Stimulated activated memory B cell treated with anti-CD40 and anti-IgM and Interleukin-4, amounts not matched to agents 10 μg/mL and 1 μg/mL and 100 μg/mL, for 72 hours (primary cell): ENCODE measurements at regions not wholly inside any gene's neighbourhood (a gene's known extent, or its start where the extent isn't known, plus 50 kb on each side); places are given as distances from the start of the nearest gene placed in this dataset.
"Not testable (repeated sequence)": the region's sequence is repeated elsewhere in the genome, so short reads cannot be mapped to it uniquely, and the experiment has no call there.

Experiments
- ATAC-seq: fragments of 150-1000 bp; cut with Tn5 transposase; 2 replicates; pipeline ENCODE4 v1.10.0; 2021
- H3K27ac Mint-ChIP-seq: one replicate; pipeline ENCODE4 v1.8.0; 2022; ENCODE audit warnings: mild to moderate bottlenecking, mixed read lengths
- H3K27me3 Mint-ChIP-seq: one replicate; pipeline ENCODE4 v1.8.0; 2022; ENCODE audit warnings: mixed read lengths
- H3K36me3 Mint-ChIP-seq: one replicate; pipeline ENCODE4 v1.8.0; 2022; ENCODE audit warnings: mixed read lengths
- H3K4me1 Mint-ChIP-seq: one replicate; pipeline ENCODE4 v1.8.0; 2022; ENCODE audit warnings: mixed read lengths
- H3K4me3 Mint-ChIP-seq: one replicate; pipeline ENCODE4 v1.8.0; 2022; ENCODE audit warnings: mild to moderate bottlenecking, moderate library complexity, mixed read lengths
- H3K9me3 Mint-ChIP-seq: one replicate; pipeline ENCODE4 v1.8.0; 2022; ENCODE audit warnings: mixed read lengths

DNA sequence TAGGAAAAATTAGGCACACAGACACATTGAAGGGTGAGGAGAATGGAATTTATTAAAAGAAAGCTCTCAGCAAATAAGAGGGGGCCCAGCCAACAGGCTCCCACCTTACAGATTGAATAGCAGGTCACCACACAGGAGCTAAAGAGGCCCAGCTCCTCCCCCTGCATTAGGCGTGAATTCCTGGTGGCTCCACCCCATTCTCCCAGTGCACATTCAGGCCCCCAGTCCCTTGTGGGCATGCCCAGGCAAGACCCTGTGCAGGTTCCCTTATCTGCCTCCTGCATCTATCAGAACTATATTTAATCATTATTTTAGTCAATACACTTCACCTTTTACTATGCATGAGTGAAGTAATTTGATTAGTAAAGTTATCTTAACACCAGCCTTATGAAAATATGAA lies 856.3 kb upstream of the NDST4 start:
- Mint-ChIP-seq H3K4me3 (no peak overlapping the region), H3K27me3 (no peaks in the 10 kb centered on the region), H3K9me3 (no peaks in the 10 kb centered on the region), H3K27ac (no peak overlapping the region), H3K36me3 (no peaks in the 10 kb centered on the region), H3K4me1 (no peaks in the 10 kb centered on the region)
- no peak for ATAC-seq

DNA sequence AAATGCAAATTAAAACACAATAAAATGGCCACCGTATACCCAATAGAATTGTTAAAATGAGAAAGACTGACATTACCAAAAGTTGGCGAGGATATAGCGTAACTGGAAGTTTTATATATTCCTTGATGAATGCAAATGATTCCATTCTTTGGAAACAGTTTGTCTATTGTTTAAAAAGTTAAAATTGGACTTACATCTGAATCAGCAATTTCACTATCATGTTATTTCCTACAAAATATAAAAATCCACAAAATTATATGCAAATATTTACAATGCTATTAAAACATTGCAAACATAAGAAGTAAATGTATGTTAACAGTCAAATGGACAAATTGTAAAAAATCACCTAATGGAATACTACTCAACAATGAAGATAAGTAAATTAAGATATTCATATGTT lies 852.2 kb upstream of the NDST4 start:
- no peaks in the 10 kb centered on the region for H3K27me3 Mint-ChIP-seq
- H3K4me1 Mint-ChIP-seq: no peaks in the 10 kb centered on the region
- H3K4me3 Mint-ChIP-seq: no peak overlapping the region
- H3K9me3 Mint-ChIP-seq: no peaks in the 10 kb centered on the region
- no peak overlapping the region for H3K27ac Mint-ChIP-seq
- no peaks in the 10 kb centered on the region for H3K36me3 Mint-ChIP-seq
- ATAC-seq: no peak

DNA sequence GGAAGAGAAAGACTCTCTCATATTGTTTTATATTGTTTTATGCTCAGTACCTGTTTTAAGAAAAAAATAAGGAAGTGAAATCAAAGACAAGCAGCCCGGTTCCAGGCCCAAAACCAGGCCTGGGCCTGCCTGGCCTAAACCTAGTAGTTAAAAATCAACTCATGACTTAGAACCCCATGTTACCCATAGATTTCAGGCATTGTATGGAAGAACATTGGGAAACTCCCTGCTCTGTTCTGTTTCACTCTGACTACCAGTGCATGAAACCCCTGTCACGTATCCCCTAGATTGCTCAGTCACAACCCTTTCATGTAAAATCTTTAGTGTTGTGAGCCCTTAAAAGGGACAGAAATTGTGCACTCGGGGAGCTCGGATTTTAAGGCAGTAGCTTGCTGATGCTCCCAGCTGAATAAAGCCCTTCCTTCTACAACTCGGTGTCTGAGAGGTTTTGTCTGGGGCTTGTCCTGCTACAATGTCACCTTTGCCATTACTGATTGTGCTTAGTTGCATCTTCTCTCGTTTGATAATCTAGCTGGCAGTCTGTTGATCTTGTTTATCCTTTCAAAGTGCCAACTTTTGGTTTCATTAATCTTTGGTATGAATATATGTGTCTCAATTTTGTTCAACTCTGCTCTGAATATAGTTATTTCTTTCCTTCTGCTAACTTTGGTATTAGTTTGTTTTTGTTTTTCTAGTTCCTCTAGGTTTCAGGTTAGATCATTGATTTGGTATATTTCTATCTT lies 842.8 kb upstream of the NDST4 start:
- Mint-ChIP-seq H3K4me1 (peaks cover 24% of the 10 kb centered on the region), H3K27ac (peak overlapping the region; percentile 71), H3K4me3 (peak overlapping the region; percentile 1)
- not testable (repeated sequence) for H3K27me3 Mint-ChIP-seq, H3K36me3 Mint-ChIP-seq, ATAC-seq, H3K9me3 Mint-ChIP-seq

DNA sequence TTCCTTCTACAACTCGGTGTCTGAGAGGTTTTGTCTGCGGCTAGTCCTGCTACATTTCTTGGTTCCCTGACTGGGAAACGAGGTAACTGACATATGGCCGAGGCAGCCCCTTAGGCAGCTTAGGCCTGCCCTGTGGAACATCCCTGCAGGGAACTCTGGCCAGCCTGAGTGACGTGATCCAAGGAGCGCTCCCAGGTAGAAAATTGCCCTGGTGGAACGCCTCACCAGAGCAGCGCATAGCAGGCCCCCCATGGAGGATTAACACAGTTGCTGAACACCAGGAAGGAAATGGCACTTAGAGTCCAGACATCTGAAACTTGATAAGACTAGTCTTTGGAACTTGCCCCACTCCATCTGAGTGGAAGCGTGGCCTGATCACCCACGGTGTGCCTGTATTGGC lies 837.4 kb upstream of the NDST4 start:
- peaks cover 8% of the 10 kb centered on the region for H3K4me1 Mint-ChIP-seq
- H3K4me3 Mint-ChIP-seq: no peak overlapping the region
- H3K36me3 Mint-ChIP-seq: no peaks in the 10 kb centered on the region
- ATAC-seq: no peak
- H3K27me3 Mint-ChIP-seq: no peaks in the 10 kb centered on the region
- no peaks in the 10 kb centered on the region for H3K9me3 Mint-ChIP-seq
- H3K27ac Mint-ChIP-seq: no peak overlapping the region

DNA sequence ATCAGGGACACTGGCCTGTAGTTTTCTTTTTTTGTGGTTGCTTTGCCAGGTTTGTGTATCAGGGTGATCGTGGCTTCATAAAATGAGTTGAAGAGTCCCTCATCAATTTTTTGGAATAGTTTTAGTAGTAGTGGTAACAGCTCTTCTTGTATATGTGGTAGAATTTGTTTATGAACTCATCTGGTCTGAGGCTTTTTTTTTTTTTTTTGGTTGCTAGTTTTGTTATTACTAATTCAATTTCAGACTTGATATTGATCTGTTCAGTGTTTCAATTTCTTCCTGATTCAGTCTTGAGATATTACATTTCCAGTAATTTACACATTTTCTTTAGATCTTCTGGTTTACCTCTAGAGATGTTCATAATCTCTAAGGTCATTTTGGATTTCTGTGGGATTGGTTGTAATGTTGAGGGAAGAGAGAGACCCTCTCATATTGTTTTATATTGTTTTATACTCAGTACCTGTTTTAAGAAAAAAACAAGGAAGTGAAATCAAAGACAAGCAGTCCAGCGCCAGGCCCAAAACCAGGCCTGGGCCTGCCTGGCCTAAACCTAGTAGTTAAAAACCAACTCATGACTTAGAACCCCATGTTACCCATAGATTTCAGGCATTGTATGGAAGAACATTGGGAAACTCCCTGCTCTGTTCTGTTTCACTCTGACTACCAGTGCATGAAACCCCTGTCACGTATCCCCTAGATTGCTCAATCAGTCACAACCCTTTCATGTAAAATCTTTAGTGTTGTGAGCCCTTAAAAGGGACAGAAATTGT lies 836.7 kb upstream of the NDST4 start:
- H3K9me3 Mint-ChIP-seq, ATAC-seq, H3K4me3 Mint-ChIP-seq, H3K4me1 Mint-ChIP-seq, H3K27ac Mint-ChIP-seq, H3K27me3 Mint-ChIP-seq, H3K36me3 Mint-ChIP-seq: not testable (repeated sequence)

DNA sequence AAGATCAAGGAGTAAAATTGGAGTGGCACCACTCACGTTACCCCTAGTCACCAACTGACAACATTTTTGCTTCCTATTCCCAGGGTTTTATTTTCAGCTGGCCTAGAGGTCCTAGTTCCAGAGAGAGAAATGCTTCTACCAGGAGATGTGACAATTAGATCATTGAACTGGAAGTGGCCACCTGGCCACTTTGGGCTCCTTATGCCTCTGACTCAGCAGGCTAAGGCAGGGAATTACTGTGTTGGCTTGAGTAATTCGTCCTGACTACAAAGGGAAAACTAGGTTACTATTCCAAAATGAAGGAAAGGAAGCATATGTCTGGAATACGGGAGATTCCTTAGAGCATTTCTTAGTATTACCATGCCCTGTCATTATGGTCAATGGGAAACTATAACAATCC lies 831.6 kb upstream of the NDST4 start:
- Mint-ChIP-seq H3K36me3 (no peaks in the 10 kb centered on the region), H3K9me3 (no peaks in the 10 kb centered on the region), H3K27ac (no peak overlapping the region), H3K4me3 (no peak overlapping the region), H3K27me3 (no peaks in the 10 kb centered on the region), H3K4me1 (no peaks in the 10 kb centered on the region)
- ATAC-seq: no peak

DNA sequence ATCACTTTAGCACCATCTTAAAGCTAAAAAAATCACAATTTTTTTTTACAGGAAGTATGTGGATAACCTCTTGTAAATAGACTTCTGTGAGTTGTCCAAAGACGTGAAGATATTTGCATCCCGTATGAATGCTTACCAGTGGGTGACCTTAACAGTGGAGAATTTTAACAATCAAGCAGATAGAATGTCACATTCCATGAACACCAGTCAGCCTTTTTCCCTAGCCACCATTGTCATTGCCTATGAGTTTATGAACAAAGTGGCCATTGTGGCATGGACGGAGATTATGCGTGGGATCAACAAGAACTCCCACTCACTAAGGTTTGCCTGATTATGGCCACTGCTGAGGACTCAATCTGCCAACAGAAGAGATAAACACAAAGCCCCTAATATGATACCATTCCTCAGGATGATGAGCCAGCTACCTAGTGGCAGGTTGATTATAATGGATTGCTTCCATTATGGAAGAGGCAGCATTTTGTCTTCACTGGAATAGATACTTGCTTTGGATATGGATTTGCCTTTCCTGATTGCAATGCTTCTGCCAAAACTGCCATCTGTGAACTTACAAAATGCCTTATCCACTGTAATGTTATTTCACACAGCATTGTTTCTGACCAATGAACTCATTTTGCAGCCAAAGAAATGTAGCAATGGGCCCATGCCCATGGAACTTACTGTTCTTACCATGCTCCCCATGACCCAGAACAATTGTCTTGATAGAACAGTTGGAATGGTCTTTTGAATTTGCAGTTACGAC lies 830.9 kb upstream of the NDST4 start:
- no peak overlapping the region for H3K27ac Mint-ChIP-seq
- no peak for ATAC-seq
- no peaks in the 10 kb centered on the region for H3K36me3 Mint-ChIP-seq
- no peak overlapping the region for H3K4me3 Mint-ChIP-seq
- no peaks in the 10 kb centered on the region for H3K27me3 Mint-ChIP-seq
- H3K4me1 Mint-ChIP-seq: no peaks in the 10 kb centered on the region
- no peaks in the 10 kb centered on the region for H3K9me3 Mint-ChIP-seq

DNA sequence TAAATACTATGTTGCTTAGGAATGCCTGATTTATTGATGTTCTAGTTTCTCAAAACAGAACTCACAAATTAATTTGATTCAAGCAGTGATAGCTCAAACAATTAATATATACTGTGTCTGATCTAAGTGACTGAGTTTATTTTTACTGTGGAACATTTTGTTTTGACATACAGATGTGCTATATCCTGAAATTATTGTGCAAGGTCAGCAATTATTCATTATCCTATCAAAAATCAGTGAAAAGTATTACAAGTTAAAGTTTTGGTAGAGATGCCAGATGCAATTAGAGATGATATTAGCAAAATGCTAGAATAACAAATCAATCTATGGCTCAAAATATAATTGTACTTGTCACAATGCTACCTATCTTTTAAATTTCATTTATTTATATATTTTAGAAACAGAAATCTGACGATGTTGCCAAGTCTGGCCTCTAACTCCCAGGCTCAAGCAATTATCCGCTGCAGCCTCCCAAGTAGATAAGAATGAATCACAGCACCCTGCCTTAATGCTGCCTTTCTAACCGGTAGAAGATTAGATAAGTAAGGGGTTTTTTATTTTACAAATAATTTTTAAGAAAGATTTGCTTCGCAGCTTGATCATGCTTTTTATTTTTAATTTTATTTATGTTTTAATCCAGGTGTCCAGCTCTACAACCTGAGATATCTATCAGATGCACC lies 825.5 kb upstream of the NDST4 start:
- H3K36me3 Mint-ChIP-seq: no peaks in the 10 kb centered on the region
- H3K4me1 Mint-ChIP-seq: no peaks in the 10 kb centered on the region
- H3K4me3 Mint-ChIP-seq: no peak overlapping the region
- ATAC-seq: no peak
- H3K27ac Mint-ChIP-seq: no peak overlapping the region
- H3K27me3 Mint-ChIP-seq: no peaks in the 10 kb centered on the region
- peaks cover 6% of the 10 kb centered on the region for H3K9me3 Mint-ChIP-seq

DNA sequence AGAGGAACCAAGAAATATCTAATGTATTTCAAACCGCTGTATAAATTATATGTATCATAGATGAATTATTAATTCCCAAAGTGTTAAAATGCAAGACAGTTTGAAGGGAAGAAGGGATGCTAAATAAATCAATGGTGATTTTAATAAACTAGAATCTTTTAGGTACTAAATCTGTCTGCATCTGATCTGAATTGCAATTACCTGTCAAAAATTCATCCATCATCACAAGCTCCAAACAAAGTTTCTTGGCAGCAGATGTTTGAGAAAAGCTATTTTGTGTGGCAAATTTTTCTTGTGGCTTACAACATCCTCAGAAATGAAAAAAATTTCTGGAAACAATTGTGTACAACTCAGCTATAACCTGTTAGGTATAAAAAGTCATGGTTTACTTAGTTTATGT lies 816.0 kb upstream of the NDST4 start:
- Mint-ChIP-seq H3K27ac (no peak overlapping the region), H3K4me3 (no peak overlapping the region), H3K9me3 (no peaks in the 10 kb centered on the region), H3K36me3 (no peaks in the 10 kb centered on the region), H3K27me3 (no peaks in the 10 kb centered on the region), H3K4me1 (no peaks in the 10 kb centered on the region)
- ATAC-seq: no peak

DNA sequence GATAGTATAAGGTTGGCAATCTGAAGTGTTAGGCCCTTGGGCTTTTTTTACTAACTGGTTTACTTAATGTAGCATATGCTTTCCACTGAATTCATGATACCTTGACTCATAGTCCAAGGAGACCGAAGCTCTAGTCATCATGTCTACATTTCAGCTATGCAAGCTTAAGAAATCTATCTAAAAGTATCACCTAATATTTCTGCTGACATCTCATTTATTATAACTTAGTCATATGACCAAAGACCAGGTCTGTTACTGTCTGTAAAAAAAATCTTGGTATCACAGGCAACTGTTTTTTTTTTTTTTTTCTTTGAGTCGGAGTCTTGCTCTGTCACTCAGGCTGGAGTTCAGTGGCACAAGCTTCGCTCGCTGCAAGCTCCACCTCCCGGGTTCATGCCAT lies 814.0 kb upstream of the NDST4 start:
- Mint-ChIP-seq H3K27ac (no peak overlapping the region), H3K4me3 (no peak overlapping the region), H3K36me3 (no peaks in the 10 kb centered on the region), H3K9me3 (no peaks in the 10 kb centered on the region), H3K4me1 (no peaks in the 10 kb centered on the region), H3K27me3 (no peaks in the 10 kb centered on the region)
- ATAC-seq: no peak

DNA sequence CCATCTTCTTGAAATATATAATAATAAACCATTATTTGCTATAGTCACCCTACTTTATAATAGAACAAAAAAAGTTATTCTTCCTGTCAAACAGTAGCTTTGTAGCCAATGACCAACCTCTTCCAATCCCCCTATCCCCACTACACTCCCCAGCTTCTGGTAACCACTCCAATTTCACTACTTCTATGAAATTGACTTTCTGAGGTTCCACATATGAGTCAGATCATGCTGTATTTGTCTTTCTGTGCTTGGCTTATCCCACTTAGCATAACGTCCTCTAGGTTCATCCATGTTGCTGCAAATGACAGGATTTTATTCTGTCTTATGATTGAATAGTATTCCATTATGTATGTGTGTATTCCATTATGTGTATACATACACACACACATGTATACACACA lies 809.7 kb upstream of the NDST4 start:
- Mint-ChIP-seq H3K27ac (no peak overlapping the region), H3K9me3 (no peaks in the 10 kb centered on the region), H3K4me1 (no peaks in the 10 kb centered on the region), H3K36me3 (no peaks in the 10 kb centered on the region), H3K27me3 (no peaks in the 10 kb centered on the region), H3K4me3 (no peak overlapping the region)
- ATAC-seq: no peak

DNA sequence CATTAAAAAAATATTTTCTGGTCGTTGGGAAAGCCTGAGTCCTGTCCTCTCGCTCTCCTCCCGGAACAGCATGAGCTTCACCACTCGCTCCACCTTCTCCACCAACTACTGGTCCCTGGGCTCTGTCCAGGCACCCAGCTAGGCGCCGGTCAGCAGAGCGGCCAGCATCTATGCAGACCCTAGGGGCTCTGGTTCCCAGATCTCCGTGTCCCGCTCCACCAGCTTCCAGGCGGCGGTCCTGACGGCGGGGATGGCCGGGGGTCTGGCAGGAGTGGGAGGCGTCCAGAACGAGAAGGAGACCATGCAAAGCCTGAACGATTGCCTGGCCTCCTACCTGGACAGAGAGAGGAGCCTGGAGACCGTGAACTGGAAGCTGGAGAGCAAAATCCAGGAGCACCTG lies 807.2 kb upstream of the NDST4 start:
- Mint-ChIP-seq H3K4me1 (no peaks in the 10 kb centered on the region), H3K4me3 (no peak overlapping the region)

DNA sequence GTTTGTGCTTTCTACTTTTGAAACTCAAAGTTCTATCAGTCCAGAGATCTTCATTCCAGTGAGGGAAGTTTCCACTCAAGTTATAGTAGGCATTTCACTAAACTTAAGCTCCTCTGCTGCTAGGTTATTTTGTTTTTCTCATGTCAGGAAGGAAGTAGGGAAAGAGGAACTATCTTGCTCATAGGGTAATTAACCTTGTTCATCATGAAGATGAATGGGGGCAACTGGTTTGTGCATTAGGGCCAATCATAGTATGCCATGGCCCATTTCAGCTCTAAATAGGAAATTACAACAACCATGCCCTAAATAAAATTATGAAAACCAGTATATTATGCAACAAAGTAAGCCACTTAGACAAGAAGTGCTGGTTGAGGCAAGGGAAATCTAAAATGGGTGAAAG lies 804.7 kb upstream of the NDST4 start:
- no peak for ATAC-seq
- no peaks in the 10 kb centered on the region for H3K4me1 Mint-ChIP-seq
- no peak overlapping the region for H3K27ac Mint-ChIP-seq
- H3K27me3 Mint-ChIP-seq: no peaks in the 10 kb centered on the region
- no peak overlapping the region for H3K4me3 Mint-ChIP-seq
- H3K36me3 Mint-ChIP-seq: no peaks in the 10 kb centered on the region
- no peaks in the 10 kb centered on the region for H3K9me3 Mint-ChIP-seq

More for the DNA sequence above, 807.2 kb upstream of the NDST4 start:
- Mint-ChIP-seq H3K27me3 (no peaks in the 10 kb centered on the region), H3K27ac (no peak overlapping the region), H3K36me3 (no peaks in the 10 kb centered on the region), H3K9me3 (no peaks in the 10 kb centered on the region)
- no peak for ATAC-seq

DNA sequence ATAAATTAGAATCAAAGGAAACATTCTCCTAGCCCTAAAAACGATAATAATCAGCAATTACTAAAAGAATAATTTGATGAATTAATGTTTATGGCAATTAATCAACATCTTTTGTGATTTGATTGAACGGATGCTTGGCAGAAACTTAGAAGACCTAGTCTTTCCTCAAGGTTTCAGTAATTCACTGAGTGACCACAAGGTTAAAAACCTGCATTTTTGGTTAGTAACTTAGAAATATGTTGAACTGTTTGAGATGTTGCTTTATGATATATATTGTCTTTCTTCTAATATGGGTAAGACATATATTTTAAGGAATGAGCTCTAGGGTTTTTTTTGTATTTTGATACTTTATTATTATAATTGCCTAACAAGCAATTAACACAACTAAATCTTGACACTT lies 793.0 kb upstream of the NDST4 start:
- no peak for ATAC-seq
- Mint-ChIP-seq H3K27ac (no peak overlapping the region), H3K27me3 (no peaks in the 10 kb centered on the region), H3K9me3 (peaks cover 6% of the 10 kb centered on the region), H3K4me1 (no peaks in the 10 kb centered on the region), H3K36me3 (no peaks in the 10 kb centered on the region), H3K4me3 (no peak overlapping the region)

DNA sequence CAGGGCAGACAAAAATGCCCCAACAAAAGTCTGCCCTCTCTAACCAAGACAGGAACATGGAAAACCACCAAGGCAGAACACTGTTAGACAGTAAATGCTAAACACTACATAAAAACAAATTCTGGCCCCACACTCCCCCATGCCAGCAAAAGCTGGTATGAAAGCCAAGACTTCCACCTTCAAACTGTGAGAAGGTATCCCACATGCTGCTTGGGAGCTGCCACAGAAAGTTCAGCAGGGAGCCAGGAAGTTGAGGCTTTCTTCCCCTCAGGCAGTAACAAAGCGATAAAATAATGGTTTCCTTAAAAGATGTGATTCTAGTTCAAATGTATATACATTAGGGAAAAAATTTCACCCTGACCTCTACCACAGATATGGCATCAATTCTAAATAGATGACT lies 770.4 kb upstream of the NDST4 start:
- Mint-ChIP-seq H3K27me3 (no peaks in the 10 kb centered on the region), H3K9me3 (no peaks in the 10 kb centered on the region), H3K27ac (no peak overlapping the region), H3K4me3 (no peak overlapping the region), H3K4me1 (no peaks in the 10 kb centered on the region), H3K36me3 (no peaks in the 10 kb centered on the region)
- ATAC-seq: no peak
